HG03139 (cell line): ENCODE measurements at regions not wholly inside any gene's neighbourhood (a gene's known extent, or its start where the extent isn't known, plus 50 kb on each side); places are given as distances from the start of the nearest gene placed in this dataset.

Experiments used
- ATAC-seq: cut with Tn5 transposase; IDR thresholded peaks from one replicate; pipeline ENCODE4 v1.9.1; 2021; ENCODE audit not compliant: unreplicated experiment

DNA sequence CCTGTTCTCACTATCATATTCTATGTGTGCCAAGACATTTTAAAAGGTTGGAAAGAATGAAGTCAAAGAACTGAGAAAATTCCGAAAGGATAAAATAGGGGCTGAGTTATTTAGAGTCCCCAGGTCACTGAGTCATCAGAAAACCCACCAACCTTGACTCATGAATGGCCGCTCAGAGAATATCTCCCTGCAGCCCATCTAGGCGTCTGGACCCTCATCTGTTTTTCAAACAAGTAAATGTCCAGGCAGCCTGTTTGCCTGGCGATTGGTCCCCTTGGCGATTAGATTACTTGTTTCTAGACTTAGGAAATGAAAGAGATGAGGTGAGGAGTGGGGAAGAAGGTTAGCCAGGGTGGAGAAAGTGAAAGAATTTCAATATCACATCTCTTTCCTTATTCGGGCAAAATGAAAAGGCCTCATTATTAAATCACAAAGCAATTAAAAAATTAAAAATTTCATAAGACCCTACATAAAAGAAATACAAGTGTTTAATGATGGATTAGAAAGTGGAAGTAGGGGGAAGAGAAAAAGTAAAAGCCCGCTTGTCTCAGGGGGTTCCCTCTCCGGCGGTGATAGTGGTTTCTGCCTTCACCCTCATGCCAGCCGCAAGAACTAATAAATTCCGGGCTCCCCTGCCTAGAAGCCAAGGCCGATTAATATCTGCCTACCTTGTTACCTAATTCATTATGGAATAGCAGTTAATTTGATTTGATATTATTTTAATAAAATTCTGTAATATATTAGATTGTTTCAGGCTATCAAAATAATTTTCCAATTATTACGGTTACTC lies 415.9 kb downstream of the BCL11B start:
- no peak for ATAC-seq

GRCh38 chr14:98858158-98858557 lies 413.8 kb downstream of the BCL11B start:
- no peak for ATAC-seq

- ATAC-seq, result no peak
Measured at GRCh38 chr14:98858561-98858960, 413.4 kb downstream of the BCL11B start.

DNA sequence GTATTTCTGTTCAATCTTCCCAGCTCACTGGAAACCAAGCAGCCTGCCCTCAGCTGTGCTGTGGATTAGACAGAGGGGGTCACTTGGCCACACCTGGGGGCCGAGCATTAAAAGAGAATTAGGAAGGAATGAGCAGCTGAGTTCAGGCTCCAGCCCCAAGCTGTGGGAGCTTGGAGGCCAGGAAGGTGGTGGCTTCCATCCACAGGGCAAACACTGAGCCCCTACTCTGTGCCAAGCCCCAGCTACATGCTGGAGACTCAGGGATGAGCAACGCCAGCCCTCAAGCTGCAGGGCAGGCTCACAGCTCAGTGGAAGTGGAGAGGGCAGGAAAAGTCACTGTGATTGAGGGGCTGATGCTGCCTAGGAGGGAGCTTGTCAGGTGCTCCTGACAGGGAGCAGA lies 412.7 kb downstream of the BCL11B start:
- no peak for ATAC-seq

- no peak for ATAC-seq
Measured at GRCh38 chr14:98864211-98864610, 407.8 kb downstream of the BCL11B start.

GRCh38 chr14:98867146-98867545 lies 404.9 kb downstream of the BCL11B start:
- no peak for ATAC-seq

- ATAC-seq, result no peak
Measured at GRCh38 chr14:98867726-98868125, 404.3 kb downstream of the BCL11B start.

DNA sequence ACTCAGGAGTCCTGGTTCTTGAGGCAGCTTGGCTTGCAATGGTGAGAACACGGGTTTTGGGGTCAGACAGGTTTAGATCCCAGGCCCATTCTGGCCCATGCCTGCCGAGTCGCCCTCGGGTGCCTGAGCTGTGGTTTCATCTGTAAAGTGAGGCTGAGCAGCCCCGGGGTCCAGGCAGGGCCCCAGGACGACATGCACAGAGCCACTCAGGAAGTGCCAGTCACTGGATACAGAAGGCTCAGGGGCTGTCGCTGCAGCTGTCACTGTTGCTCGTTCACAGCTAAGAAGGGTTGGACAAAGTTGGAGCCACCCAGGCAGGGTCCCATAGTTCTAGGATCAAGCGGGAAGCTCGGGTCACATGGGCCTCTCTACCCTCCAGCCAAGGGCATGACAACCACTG lies 403.1 kb downstream of the BCL11B start:
- ATAC-seq, result no peak

DNA sequence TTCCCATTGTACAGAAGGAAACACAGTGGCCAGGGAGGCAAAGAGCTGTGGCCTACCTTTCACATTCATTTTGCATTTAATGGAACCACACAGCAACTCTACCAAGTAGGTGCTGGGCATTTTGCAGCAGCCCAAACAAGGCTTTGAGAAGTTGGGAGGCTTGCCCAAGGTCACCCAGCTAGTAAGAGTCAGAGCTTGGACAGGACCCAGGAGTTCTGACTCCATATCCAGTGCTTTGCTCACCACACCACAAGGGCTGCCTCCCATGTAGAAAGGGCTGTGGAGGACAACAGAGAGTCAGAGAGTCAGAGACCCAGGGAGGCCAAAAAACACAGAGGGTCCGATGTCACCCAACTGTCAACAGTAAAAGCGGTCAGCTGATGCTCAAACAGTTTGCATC lies 400.2 kb downstream of the BCL11B start:
- ATAC-seq, result no peak

DNA sequence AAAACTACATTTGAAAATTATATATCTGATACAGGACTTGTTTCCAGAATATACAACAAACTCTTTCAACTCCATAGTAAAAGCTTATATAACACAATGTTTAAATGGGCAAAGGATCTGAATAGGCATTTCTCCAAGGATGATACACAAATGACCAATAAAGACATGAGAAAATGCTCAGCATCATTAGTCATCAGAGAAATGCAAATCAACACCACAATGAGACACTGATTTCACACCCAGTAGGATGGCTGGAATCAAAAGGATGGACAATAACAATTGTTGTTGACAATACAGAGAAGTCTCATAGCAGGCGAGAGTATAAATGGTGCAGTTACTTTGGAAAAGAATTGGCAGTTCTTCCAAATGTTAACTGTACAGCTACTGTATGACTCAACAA lies 394.9 kb downstream of the BCL11B start:
- no peak for ATAC-seq

GRCh38 chr14:98878282-98878681 lies 393.7 kb downstream of the BCL11B start:
- no peak for ATAC-seq

- no peak for ATAC-seq
Measured at GRCh38 chr14:98886982-98887381, 385.0 kb downstream of the BCL11B start.

- no peak for ATAC-seq
Measured at GRCh38 chr14:98888281-98888680, 383.7 kb downstream of the BCL11B start.

DNA sequence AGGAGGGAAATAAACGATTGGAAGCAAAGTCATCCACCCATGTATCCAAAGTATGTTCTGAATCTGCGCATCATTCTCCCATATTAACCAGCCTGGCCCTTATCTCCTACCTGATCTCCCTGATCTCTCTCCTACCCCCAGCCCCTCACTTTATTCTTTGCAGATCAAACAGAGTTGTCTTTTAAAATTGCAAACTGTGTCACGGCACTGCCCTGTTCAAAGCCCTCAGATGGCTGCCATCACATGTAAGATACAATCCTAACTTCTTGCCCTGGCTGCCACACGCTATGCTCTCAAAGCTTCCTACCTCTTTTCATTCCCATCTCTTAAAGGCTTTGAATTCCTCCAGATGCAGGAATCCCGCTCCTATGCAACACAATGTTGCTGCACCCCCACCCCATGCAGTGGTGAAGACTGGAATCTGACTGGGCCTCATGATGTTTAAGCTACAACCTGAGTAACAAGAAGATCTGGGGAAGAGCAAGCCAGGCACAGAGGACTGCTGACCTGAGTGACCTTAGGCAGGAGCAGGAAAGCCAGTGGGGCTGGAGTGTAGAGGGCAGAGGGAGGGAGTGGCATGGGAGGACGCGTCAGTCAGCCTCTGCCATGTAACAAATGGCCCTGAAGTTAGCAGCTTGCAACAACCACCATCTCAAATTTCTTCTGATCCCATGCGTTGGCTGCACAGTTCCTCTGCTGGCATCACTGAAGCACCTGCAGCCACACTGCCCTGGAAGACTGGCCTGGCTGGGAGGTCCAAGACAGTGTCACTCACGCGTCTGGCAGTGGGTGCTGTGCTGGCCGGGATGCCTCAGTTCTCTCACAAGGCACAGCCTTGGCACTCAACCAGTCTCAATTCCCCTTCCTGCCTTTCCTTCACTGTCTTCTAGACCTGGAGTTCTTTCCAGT lies 382.8 kb downstream of the BCL11B start:
- no peak for ATAC-seq

DNA sequence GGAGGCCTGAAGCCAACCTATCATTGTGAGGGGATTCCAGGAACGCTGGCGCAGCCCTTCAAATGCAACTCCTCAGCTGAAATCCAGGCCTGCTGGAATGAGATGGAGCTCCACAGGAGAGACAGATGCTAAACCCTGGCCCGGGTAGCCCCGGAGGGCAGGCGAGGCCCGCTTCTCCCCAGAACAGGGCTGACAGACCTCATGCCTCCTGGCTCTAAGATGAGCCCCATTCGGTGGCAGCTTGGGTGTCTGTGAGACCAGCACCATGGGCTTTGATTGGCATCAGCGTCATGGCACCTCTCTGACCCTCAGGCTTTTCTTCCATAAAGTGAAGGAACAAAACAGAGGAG lies 382.2 kb downstream of the BCL11B start:
- no peak for ATAC-seq

- no peak for ATAC-seq
Measured at GRCh38 chr14:98890556-98891340, 381.2 kb downstream of the BCL11B start.

DNA sequence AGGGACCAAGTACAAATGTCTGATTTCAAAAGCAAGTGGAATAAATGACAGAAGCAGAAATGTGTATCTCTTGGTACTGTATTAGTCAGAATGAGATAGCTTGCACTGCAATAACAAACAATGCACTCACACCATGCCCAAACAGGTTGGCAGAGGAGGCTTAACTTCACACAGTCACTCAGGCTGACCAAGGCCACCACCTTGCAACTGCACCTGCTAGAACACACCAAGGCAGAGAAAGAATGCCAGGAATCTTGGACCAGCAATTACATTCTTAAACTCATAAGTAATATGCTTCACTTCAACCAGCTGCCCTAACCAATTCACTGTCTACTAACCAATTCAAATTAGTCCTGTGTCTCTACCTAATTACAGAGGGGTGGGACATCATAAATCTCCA lies 378.3 kb downstream of the BCL11B start:
- ATAC-seq, result no peak

- ATAC-seq, result no peak
Measured at GRCh38 chr14:98894600-98894999, 377.4 kb downstream of the BCL11B start.

GRCh38 chr14:98896449-98896848 lies 375.5 kb downstream of the BCL11B start:
- ATAC-seq, result no peak

DNA sequence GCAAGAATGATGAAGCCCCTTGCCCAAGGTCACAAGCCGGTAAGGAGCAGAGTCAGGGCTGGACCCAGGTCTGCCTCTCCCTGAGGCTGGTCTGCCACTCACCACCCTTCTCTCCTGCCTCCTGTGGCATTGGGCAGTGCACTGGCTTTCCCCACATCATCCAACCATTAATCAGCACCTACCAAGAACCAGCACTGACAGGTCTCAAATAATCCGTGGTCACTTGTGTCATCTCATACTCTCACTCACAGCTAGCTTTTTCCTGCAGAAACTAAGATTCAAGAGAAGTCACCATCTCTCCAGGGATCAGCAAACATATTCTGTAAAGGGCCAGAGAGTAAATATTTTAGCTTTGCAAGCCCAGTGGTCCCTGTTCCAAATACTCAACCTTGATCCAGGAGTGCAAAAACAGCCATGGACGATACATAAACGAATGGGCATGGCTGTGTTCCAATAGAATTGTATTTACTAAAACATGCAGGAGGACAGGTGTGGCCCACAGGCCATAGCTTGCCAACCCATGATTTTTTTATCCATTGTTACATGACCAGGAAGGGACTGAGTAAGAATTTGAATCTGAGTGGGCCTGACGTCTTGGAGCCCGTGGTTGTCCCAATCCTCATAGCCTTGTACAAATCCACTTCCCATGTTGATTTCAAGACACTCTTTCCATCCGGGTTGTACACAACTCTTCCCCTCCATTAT lies 374.2 kb downstream of the BCL11B start:
- ATAC-seq, result no peak

DNA sequence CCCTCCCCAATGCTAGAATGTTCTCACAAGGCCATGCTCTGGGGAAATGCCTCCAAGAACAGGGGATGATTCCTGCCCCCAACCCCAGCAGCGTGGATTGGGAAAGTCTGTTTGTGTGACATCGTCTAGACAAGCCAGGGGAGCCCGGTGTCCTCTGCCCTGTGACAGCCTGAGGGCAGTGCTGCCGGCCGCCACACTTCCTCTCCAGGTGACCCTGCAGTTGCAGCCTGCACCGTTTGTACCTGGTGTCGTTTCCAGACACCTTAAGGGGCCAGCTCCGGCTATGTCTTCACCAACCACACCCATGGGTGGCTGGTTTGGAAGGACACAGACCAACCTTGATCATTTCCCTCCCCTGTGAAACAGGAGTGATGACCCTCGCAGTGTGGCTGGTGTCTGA lies 372.6 kb downstream of the BCL11B start:
- no peak for ATAC-seq
